IPS DF 4.7 (cell line): ENCODE measurements at regions not wholly inside any gene's neighbourhood (a gene's known extent, or its start where the extent isn't known, plus 50 kb on each side); places are given as distances from the start of the nearest gene placed in this dataset.

Experiments used
- DNase-seq: peaks from one replicate; pipeline ENCODE4 v3.0.0-alpha.2; 2013; ENCODE audit warnings: low spot score; ENCODE audit errors: extremely low read depth

- DNase-seq, result no peak
These were observed 60.9 kb upstream of the FZD10 start for GRCh38 chr12:130101370-130101769.

DNA sequence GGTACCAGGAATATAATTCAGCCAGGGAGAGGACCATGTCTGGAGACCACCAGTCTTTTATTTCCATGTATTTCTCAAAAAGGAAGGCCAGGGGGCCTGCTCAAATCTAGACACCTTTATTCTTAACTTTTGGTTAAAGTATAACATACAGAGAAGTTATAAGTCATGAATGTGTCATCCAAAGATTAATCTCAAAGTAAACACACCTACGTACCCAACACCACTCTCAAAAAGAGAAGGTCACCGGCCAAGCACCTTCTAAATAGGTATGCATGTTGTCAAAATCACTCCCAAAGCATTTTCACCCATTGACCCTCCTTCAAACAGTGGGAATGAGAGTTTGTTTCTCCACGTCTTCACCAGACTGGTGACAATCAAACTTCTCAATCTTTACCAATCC is 60.0 kb upstream of the FZD10 start:
- DNase-seq, result no peak

GRCh38 chr12:130104571-130105106 is 57.6 kb upstream of the FZD10 start:
- no peak for DNase-seq

- no peak for DNase-seq
These were observed 53.0 kb upstream of the FZD10 start for GRCh38 chr12:130109062-130109945.

DNA sequence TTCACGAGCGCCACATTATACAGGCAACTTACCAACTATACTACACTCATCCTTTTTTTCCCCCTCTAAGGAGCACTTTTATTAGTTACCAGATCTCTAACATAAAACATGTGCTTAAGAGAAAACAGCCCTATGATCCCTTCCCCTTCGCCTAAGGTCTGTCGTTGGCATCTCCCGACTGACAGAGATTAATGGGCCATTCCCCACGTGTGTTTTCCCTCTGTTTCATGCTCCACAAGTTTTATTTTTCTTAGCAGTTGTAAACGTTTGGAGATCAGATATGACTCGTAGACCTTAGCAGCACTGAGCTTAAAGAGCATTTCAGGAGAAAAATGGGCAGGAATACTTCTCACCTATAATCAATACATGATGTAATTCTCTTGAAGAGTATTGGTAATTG is 51.4 kb upstream of the FZD10 start:
- no peak for DNase-seq

- DNase-seq, result no peak
These were observed 50.2 kb upstream of the FZD10 start for GRCh38 chr12:130111965-130112496.
